ENCODE measurements at regions not wholly inside any gene's neighbourhood (a gene's known extent, or its start where the extent isn't known, plus 50 kb on each side); places are given as distances from the start of the nearest gene placed in this dataset.

- ATAC-seq (no peak), DNase-seq (no peak)
- Mint-ChIP-seq H3K9me3 (no peaks in the 10 kb centered on the region), H3K27ac (no peak overlapping the region), H3K36me3 (ENCODE audit: low read depth) (no peaks in the 10 kb centered on the region), H3K4me1 (ENCODE audit: low read depth) (peaks cover 2% of the 10 kb centered on the region), H3K4me3 (no peak overlapping the region), H3K27me3 (peaks cover 2% of the 10 kb centered on the region)
- CTCF ChIA-PET: no interaction called here
- intact Hi-C loops (cut with micrococcal nuclease): no loop called here
- POLR2A ChIA-PET: no interaction called here
- no peak for TF ChIP-seq CTCF (IDR thresholded peaks at IDR 0.05)
Measured at GRCh38 chr5:124352312-124352711, 394.1 kb downstream of the ZNF608 start.

- POLR2A ChIA-PET: no interaction called here
- DNase-seq (no peak), ATAC-seq (no peak)
- intact Hi-C loops (cut with micrococcal nuclease): no loop called here
- no peak overlapping the region for H3K27ac Mint-ChIP-seq
- peaks cover 2% of the 10 kb centered on the region for H3K4me1 Mint-ChIP-seq (ENCODE audit: low read depth)
- CTCF ChIA-PET: no interaction called here
- H3K36me3 Mint-ChIP-seq (ENCODE audit: low read depth): no peaks in the 10 kb centered on the region
- H3K4me3 Mint-ChIP-seq: no peak overlapping the region
- peaks cover 2% of the 10 kb centered on the region for H3K27me3 Mint-ChIP-seq
- TF ChIP-seq CTCF (IDR thresholded peaks at IDR 0.05): no peak
- no peaks in the 10 kb centered on the region for H3K9me3 Mint-ChIP-seq
Measured at GRCh38 chr5:124349931-124350330, 396.5 kb downstream of the ZNF608 start.

- H3K36me3 Mint-ChIP-seq (ENCODE audit: low read depth): no peaks in the 10 kb centered on the region
- no peaks in the 10 kb centered on the region for H3K9me3 Mint-ChIP-seq
- H3K27me3 Mint-ChIP-seq: no peaks in the 10 kb centered on the region
- intact Hi-C loops (cut with micrococcal nuclease): no loop called here
- TF ChIP-seq CTCF (IDR thresholded peaks at IDR 0.05): no peak
- H3K4me3 Mint-ChIP-seq: no peak overlapping the region
- ATAC-seq (no peak), DNase-seq (no peak)
- no peak overlapping the region for H3K27ac Mint-ChIP-seq
- no peaks in the 10 kb centered on the region for H3K4me1 Mint-ChIP-seq (ENCODE audit: low read depth)
- ChIA-PET POLR2A (no interaction called here), CTCF (no interaction called here)
Measured at GRCh38 chr5:124343451-124343867, 403.0 kb downstream of the ZNF608 start.

GRCh38 chr5:124342986-124343385 lies 403.5 kb downstream of the ZNF608 start:
- Mint-ChIP-seq H3K27ac (no peak overlapping the region), H3K4me3 (no peak overlapping the region), H3K36me3 (ENCODE audit: low read depth) (no peaks in the 10 kb centered on the region), H3K9me3 (no peaks in the 10 kb centered on the region), H3K27me3 (no peaks in the 10 kb centered on the region), H3K4me1 (ENCODE audit: low read depth) (no peaks in the 10 kb centered on the region)
- ChIA-PET POLR2A (no interaction called here), CTCF (no interaction called here)
- intact Hi-C loops (cut with micrococcal nuclease): no loop called here
- ATAC-seq: no peak
- DNase-seq: no peak
- no peak for TF ChIP-seq CTCF (IDR thresholded peaks at IDR 0.05)

GRCh38 chr5:124342584-124342983 lies 403.9 kb downstream of the ZNF608 start:
- no peak for DNase-seq
- Mint-ChIP-seq H3K36me3 (ENCODE audit: low read depth) (no peaks in the 10 kb centered on the region), H3K27me3 (no peaks in the 10 kb centered on the region), H3K4me1 (ENCODE audit: low read depth) (no peaks in the 10 kb centered on the region), H3K27ac (no peak overlapping the region), H3K4me3 (no peak overlapping the region), H3K9me3 (no peaks in the 10 kb centered on the region)
- intact Hi-C loops (cut with micrococcal nuclease): no loop called here
- ChIA-PET CTCF (interaction anchor here (0.6 kb wide), 1 partner anchor 588 kb away, joined by 3 read pairs; no protein-coding TSS in a partner anchor), POLR2A (no interaction called here)
- no peak for ATAC-seq
- no peak for TF ChIP-seq CTCF (IDR thresholded peaks at IDR 0.05)
